T1000 (cell line): ENCODE measurements at regions not wholly inside any gene's neighbourhood (a gene's known extent, or its start where the extent isn't known, plus 50 kb on each side); places are given as distances from the start of the nearest gene placed in this dataset.
"Not testable (repeated sequence)": the region's sequence is repeated elsewhere in the genome, so short reads cannot be mapped to it uniquely, and the experiment has no call there.

Experiments used
- DNase-seq: peaks from one replicate; lab custom pipeline; 2025; ENCODE audit warnings: mixed read lengths; lab: John Stamatoyannopoulos, UW

- DNase-seq: no peak
Observed at GRCh38 chr4:11842620-11843263, 414.0 kb upstream of the HS3ST1 start.

GRCh38 chr4:11839889-11840288 is 411.2 kb upstream of the HS3ST1 start:
- DNase-seq: no peak

GRCh38 chr4:11831739-11832138 is 403.0 kb upstream of the HS3ST1 start:
- DNase-seq: no peak

GRCh38 chr4:11824566-11824965 is 395.9 kb upstream of the HS3ST1 start:
- no peak for DNase-seq

GRCh38 chr4:11821772-11822430 is 393.2 kb upstream of the HS3ST1 start:
- DNase-seq: no peak

- no peak for DNase-seq
Observed at GRCh38 chr4:11817088-11817487, 388.4 kb upstream of the HS3ST1 start.

- no peak for DNase-seq
Observed at GRCh38 chr4:11814758-11815157, 386.1 kb upstream of the HS3ST1 start.

GRCh38 chr4:11813951-11814446 is 385.3 kb upstream of the HS3ST1 start:
- DNase-seq: no peak

- not testable (repeated sequence) for DNase-seq
Observed at GRCh38 chr4:11811521-11811920, 382.8 kb upstream of the HS3ST1 start.

- no peak for DNase-seq
Observed at GRCh38 chr4:11805842-11806241, 377.1 kb upstream of the HS3ST1 start.

GRCh38 chr4:11801466-11802446 is 373.1 kb upstream of the HS3ST1 start:
- DNase-seq: no peak

- no peak for DNase-seq
Observed at GRCh38 chr4:11799196-11799595, 370.5 kb upstream of the HS3ST1 start.

GRCh38 chr4:11791797-11792196 is 363.1 kb upstream of the HS3ST1 start:
- no peak for DNase-seq

GRCh38 chr4:11790230-11790629 is 361.5 kb upstream of the HS3ST1 start:
- DNase-seq: no peak

- no peak for DNase-seq
Observed at GRCh38 chr4:11783588-11783987, 354.9 kb upstream of the HS3ST1 start.

GRCh38 chr4:11782859-11783258 is 354.2 kb upstream of the HS3ST1 start:
- no peak for DNase-seq

- DNase-seq: no peak
Observed at GRCh38 chr4:11777447-11777846, 348.8 kb upstream of the HS3ST1 start.

- DNase-seq: no peak
Observed at GRCh38 chr4:11774346-11774745, 345.7 kb upstream of the HS3ST1 start.

GRCh38 chr4:11773798-11774197 is 345.1 kb upstream of the HS3ST1 start:
- no peak for DNase-seq

GRCh38 chr4:11769434-11769833 is 340.7 kb upstream of the HS3ST1 start:
- no peak for DNase-seq

- DNase-seq: no peak
Observed at GRCh38 chr4:11768251-11768972, 339.7 kb upstream of the HS3ST1 start.
